ENCODE measurements at regions not wholly inside any gene's neighbourhood (a gene's known extent, or its start where the extent isn't known, plus 50 kb on each side); places are given as distances from the start of the nearest gene placed in this dataset.

- Histone ChIP-seq H4K20me1 (replicated peaks; ENCODE audit: control insufficient read depth, insufficient read depth, low read length) (no peaks in the 10 kb centered on the region), H3K27ac (ENCODE audit: extremely low read depth, low read depth, low read length) (no peak overlapping the region), H2AFZ (ENCODE audit: low read depth, low read length) (no peak overlapping the region), H3K9me3 (replicated peaks; ENCODE audit: control insufficient read depth, insufficient read depth, low read depth, low read length) (no peaks in the 10 kb centered on the region), H3K79me2 (ENCODE audit: control insufficient read depth, insufficient read depth, low read length) (no peaks in the 10 kb centered on the region), H3K4me1 (replicated peaks in 1 of 2; ENCODE audit: control insufficient read depth in 2 of 2, insufficient read depth in 2 of 2, low read length in 2 of 2) (no peaks in the 10 kb centered on the region), H3K27me3 (ENCODE audit: control insufficient read depth in 2 of 2, insufficient read depth in 2 of 2, low read length in 2 of 2) (no peaks in the 10 kb centered on the region), H3K9ac (ENCODE audit: insufficient read depth in 1 of 2, low read depth in 2 of 2, low read length in 2 of 2) (no peak overlapping the region), H3K9me1 (ENCODE audit: control insufficient read depth, insufficient read depth, low read length) (no peaks in the 10 kb centered on the region), H3K4me3 (no peak overlapping the region), H3K36me3 (ENCODE audit: control insufficient read depth, insufficient read depth, low read length) (no peaks in the 10 kb centered on the region), H3K4me2 (ENCODE audit: insufficient read depth, low read length) (no peak overlapping the region)
- ChIA-PET POLR2A (no interaction called here), CTCF (ENCODE audit: low intra/inter-chr PET ratio) (no interaction called here)
- ATAC-seq (no peak), DNase-seq (ENCODE audit: extremely low read depth in 1 of 4, low spot score in 3 of 4) (no peak), FAIRE-seq (no peak)
- BruUV-seq (replicated peaks): no TSS peak
- in situ Hi-C loops (cut with MboI): no loop called here
- WGBS (ENCODE audit: insufficient coverage, low coverage, missing lambda C conversion rate): 0% methylated on average over 1 of the region's 1 CpG
- intact Hi-C loops (cut with micrococcal nuclease): no loop called here
- TF ChIP-seq KLF10 (CRISPR knock-in tag; IDR thresholded peaks at IDR 0.05): no peak
- TF ChIP-seq ZNF76 (CRISPR knock-in tag; IDR thresholded peaks at IDR 0.05; ENCODE audit: borderline replicate concordance): no peak
- TF ChIP-seq USF2 (CRISPR knock-in tag; IDR thresholded peaks at IDR 0.05): no peak
- TF ChIP-seq ZNF354B (CRISPR knock-in tag; IDR thresholded peaks at IDR 0.05): no peak
- TF ChIP-seq NUFIP1 (IDR thresholded peaks at IDR 0.05; ENCODE audit: partially characterized antibody): no peak
- no peak for TF ChIP-seq SNRNP70 (optimal IDR thresholded peaks at IDR 0.05; ENCODE audit: low read depth, low read length)
- TF ChIP-seq, protein P1, sequence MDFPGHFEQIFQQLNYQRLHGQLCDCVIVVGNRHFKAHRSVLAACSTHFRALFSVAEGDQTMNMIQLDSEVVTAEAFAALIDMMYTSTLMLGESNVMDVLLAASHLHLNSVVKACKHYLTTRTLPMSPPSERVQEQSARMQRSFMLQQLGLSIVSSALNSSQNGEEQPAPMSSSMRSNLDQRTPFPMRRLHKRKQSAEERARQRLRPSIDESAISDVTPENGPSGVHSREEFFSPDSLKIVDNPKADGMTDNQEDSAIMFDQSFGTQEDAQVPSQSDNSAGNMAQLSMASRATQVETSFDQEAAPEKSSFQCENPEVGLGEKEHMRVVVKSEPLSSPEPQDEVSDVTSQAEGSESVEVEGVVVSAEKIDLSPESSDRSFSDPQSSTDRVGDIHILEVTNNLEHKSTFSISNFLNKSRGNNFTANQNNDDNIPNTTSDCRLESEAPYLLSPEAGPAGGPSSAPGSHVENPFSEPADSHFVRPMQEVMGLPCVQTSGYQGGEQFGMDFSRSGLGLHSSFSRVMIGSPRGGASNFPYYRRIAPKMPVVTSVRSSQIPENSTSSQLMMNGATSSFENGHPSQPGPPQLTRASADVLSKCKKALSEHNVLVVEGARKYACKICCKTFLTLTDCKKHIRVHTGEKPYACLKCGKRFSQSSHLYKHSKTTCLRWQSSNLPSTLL (IDR thresholded peaks at IDR 0.05): no peak
- no peak for TF ChIP-seq E2F4 (CRISPR knock-in tag; IDR thresholded peaks at IDR 0.05; ENCODE audit: low read depth)
- no peak for TF ChIP-seq IRF9 (tag; IDR thresholded peaks at IDR 0.05)
- no peak for TF ChIP-seq MTA3 (IDR thresholded peaks at IDR 0.05; ENCODE audit: borderline replicate concordance)
- no peak for TF ChIP-seq EGR1 (conservative IDR thresholded peaks at IDR 0.05)
- no peak for TF ChIP-seq ZZZ3 (IDR thresholded peaks at IDR 0.05)
- TF ChIP-seq CUX1 (CRISPR knock-in tag; IDR thresholded peaks at IDR 0.05): no peak
- no peak for TF ChIP-seq ZNF274 (IDR thresholded peaks at IDR 0.05; ENCODE audit: borderline replicate concordance, low read depth, low read length)
These were observed 912.1 kb upstream of the GRIA3 start for GRCh38 chrX:122272011-122272410.

Measured in K562 (cell line).